SK-N-MC (cell line): ENCODE measurements at regions not wholly inside any gene's neighbourhood (a gene's known extent, or its start where the extent isn't known, plus 50 kb on each side); places are given as distances from the start of the nearest gene placed in this dataset.

Experiments used
- DNase-seq: peaks from one replicate; pipeline ENCODE4 v3.0.0-alpha.2; 2011; ENCODE audit warnings: low read depth, low spot score
- H3K27ac ChIP-seq: fragments of 200-600 bp; sonication (generic); 2 replicates; pipeline ENCODE4 v1.5.1; 2016; ENCODE audit warnings: mixed run types
- H3K36me3 ChIP-seq: fragments of 200-600 bp; sonication (generic); 2 replicates; pipeline ENCODE4 v1.6.1; 2017; ENCODE audit warnings: antibody characterized with exemption, low read length, mixed read lengths; ENCODE audit not compliant: insufficient read depth
- H3K4me3 ChIP-seq: fragments of 200-600 bp; sonication (generic); 2 replicates; pipeline ENCODE4 v1.5.1; 2016
- H3K9ac ChIP-seq: fragments of 200-600 bp; sonication (generic); 2 replicates; pipeline ENCODE4 v1.8.0; 2017; ENCODE audit warnings: mixed run types, mixed read lengths; ENCODE audit not compliant: insufficient read length
- H3K9me3 ChIP-seq: fragments of 200-600 bp; sonication (generic); 2 replicates; pipeline ENCODE4 v1.6.1; 2017; ENCODE audit warnings: low read depth, mild to moderate bottlenecking, antibody characterized with exemption, low read length, moderate library complexity, mixed read lengths
- EZH2 ChIP-seq: fragments of 200-600 bp; sonication (generic); IDR thresholded peaks from one replicate; pipeline ENCODE4 v1.6.1; 2017; ENCODE audit warnings: antibody characterized with exemption
- FOXP2 ChIP-seq: optimal IDR thresholded peaks from 2 replicates; pipeline ENCODE3; 2011; ENCODE audit warnings: mild to moderate bottlenecking, moderate library complexity; ENCODE audit not compliant: insufficient read depth; ENCODE audit errors: extremely low read length, control extremely low read depth
- POLR2AphosphoS5 ChIP-seq: IDR thresholded peaks from 2 replicates; pipeline ENCODE4 v1.6.1; 2012; ENCODE audit warnings: mild to moderate bottlenecking, low read depth, low read length, borderline replicate concordance

- DNase-seq = peak; percentile 20
- Histone ChIP-seq H3K9me3 (no peaks in the 10 kb centered on the region), H3K4me3 (peak overlapping the region; percentile 28), H3K36me3 (no peaks in the 10 kb centered on the region), H3K27ac (peak overlapping the region; percentile 88), H3K9ac (peak overlapping the region; percentile 55)
- peak; percentile 35; the same call in 1 of the 2 replicates for TF ChIP-seq POLR2AphosphoS5
- no peak for TF ChIP-seq FOXP2
- TF ChIP-seq EZH2 = no peak
These were observed 65.9 kb downstream of the EFNB1 start for GRCh38 chrX:68894513-68895340.

- Histone ChIP-seq H3K9me3 (no peaks in the 10 kb centered on the region), H3K27ac (peak overlapping the region; percentile 88), H3K9ac (peak overlapping the region; percentile 55), H3K36me3 (no peaks in the 10 kb centered on the region), H3K4me3 (no peak overlapping the region)
- no peak for DNase-seq
- TF ChIP-seq EZH2 (no peak), FOXP2 (no peak), POLR2AphosphoS5 (no peak)
These were observed 65.3 kb downstream of the EFNB1 start for GRCh38 chrX:68894142-68894512.

GRCh38 chrX:68892651-68893050 is 63.8 kb downstream of the EFNB1 start:
- no peaks in the 10 kb centered on the region for H3K36me3 ChIP-seq
- no peak overlapping the region for H3K27ac ChIP-seq
- DNase-seq = no peak
- H3K9ac ChIP-seq = no peak overlapping the region
- H3K4me3 ChIP-seq = no peak overlapping the region
- TF ChIP-seq POLR2AphosphoS5 (no peak), EZH2 (no peak), FOXP2 (no peak)
- H3K9me3 ChIP-seq = no peaks in the 10 kb centered on the region

- Histone ChIP-seq H3K9me3 (no peaks in the 10 kb centered on the region), H3K4me3 (no peak overlapping the region), H3K9ac (no peak overlapping the region), H3K36me3 (no peaks in the 10 kb centered on the region), H3K27ac (no peak overlapping the region)
- DNase-seq = no peak
- TF ChIP-seq FOXP2 (no peak), EZH2 (no peak), POLR2AphosphoS5 (no peak)
These were observed 63.3 kb downstream of the EFNB1 start for GRCh38 chrX:68892134-68892533.
